ENCODE measurements at regions not wholly inside any gene's neighbourhood (a gene's known extent, or its start where the extent isn't known, plus 50 kb on each side); places are given as distances from the start of the nearest gene placed in this dataset.

DNA sequence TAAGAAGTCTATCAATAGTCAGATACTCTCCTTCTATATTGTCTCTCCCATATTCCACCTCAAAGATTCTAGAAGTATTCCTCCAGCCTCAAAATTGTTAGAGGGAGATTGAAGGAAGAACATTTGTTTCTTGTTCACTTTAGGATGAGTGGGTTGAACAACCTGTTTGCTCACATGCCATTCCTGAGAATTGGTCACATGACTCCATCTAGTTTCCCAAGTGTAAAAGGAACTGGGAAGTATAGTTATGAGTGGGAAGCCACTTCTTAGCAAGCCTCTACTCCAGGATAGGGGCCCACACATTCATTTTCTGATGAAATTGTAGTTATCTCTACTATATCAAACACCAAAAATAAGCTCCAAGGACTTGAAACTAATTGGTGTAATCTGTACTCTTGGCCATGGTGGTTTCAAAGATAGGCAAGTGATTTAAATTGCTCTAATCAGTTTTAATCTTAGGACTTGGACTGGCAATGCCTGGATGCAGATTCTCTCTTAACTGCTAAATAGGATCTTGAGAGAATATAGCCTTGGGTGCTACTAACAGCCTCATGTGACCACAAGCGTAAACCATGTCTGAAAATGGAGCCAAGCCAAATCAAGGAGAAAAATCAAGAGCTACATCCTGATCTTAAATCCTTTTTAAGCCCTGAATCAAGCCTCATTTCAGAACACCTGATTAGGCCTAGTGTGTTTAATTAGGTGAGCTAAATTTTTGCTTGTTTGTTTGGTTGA is 758.7 kb upstream of the MAN1A1 start:
- Histone ChIP-seq H3K4me3 (no peak overlapping the region), H3K9me3 (no peaks in the 10 kb centered on the region), H3K36me3 (no peaks in the 10 kb centered on the region), H3K4me1 (no peaks in the 10 kb centered on the region), H3K27ac (no peak overlapping the region), H3K27me3 (no peaks in the 10 kb centered on the region)
- TF ChIP-seq CTCF (IDR thresholded peaks at IDR 0.05): no peak
- WGBS, 2 donors: 96 to 98% methylated on average over 1 of the region's 1 CpG
- FAIRE-seq: no peak
- DNase-seq: no peak
- intact Hi-C loops (cut with DNase I): no loop called here
- no peak for ATAC-seq

- intact Hi-C loops (cut with DNase I): no loop called here
- Histone ChIP-seq H3K9me3 (no peaks in the 10 kb centered on the region), H3K36me3 (no peaks in the 10 kb centered on the region), H3K27me3 (no peaks in the 10 kb centered on the region), H3K27ac (no peak overlapping the region), H3K4me1 (no peaks in the 10 kb centered on the region), H3K4me3 (no peak overlapping the region)
- ATAC-seq (no peak), FAIRE-seq (no peak), DNase-seq (no peak)
- no peak for TF ChIP-seq CTCF (IDR thresholded peaks at IDR 0.05)
Observed at GRCh38 chr6:120103618-120104017, 754.1 kb upstream of the MAN1A1 start.

- intact Hi-C loops (cut with DNase I): no loop called here
- no peak overlapping the region for H3K27ac ChIP-seq
- no peak for ATAC-seq
- no peaks in the 10 kb centered on the region for H3K4me1 ChIP-seq
- DNase-seq: no peak
- H3K9me3 ChIP-seq: no peaks in the 10 kb centered on the region
- H3K27me3 ChIP-seq: no peaks in the 10 kb centered on the region
- no peaks in the 10 kb centered on the region for H3K36me3 ChIP-seq
- no peak for FAIRE-seq
- TF ChIP-seq CTCF (IDR thresholded peaks at IDR 0.05): no peak
- no peak overlapping the region for H3K4me3 ChIP-seq
- 81 to 86% methylated on average over 2 of the region's 2 CpGs for WGBS, 2 donors
Observed at GRCh38 chr6:120096696-120097260, 747.2 kb upstream of the MAN1A1 start.

GRCh38 chr6:120083186-120083585 is 733.6 kb upstream of the MAN1A1 start:
- Histone ChIP-seq H3K4me3 (no peak overlapping the region), H3K36me3 (no peaks in the 10 kb centered on the region), H3K27me3 (no peaks in the 10 kb centered on the region), H3K9me3 (no peaks in the 10 kb centered on the region), H3K27ac (no peak overlapping the region), H3K4me1 (no peaks in the 10 kb centered on the region)
- WGBS, 2 donors: 81 to 82% methylated on average over 5 of the region's 5 CpGs
- DNase-seq (no peak), FAIRE-seq (no peak), ATAC-seq (no peak)
- TF ChIP-seq CTCF (IDR thresholded peaks at IDR 0.05): no peak
- intact Hi-C loops (cut with DNase I): no loop called here

DNA sequence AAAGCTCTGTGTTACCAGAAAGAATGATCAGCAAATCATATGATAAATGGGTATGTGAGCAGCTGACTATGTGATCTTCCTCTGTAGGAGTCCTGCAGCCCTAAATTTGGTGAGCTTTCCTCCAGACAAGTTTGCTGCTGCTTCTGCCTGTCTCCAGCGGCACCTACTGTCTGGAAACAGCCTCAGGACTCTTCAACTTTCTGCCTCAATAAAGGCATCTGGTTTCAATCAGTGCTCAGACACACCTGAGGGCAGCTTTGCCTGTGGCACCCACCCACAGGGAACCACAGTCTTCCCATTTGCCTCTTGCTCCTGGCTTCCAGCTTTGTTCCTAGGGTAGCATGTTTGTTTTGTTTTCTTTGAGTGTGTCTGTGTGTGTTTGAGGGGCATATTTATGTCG is 727.9 kb upstream of the MAN1A1 start:
- H3K4me1 ChIP-seq: no peaks in the 10 kb centered on the region
- no peak for TF ChIP-seq CTCF (IDR thresholded peaks at IDR 0.05)
- no peak overlapping the region for H3K4me3 ChIP-seq
- ATAC-seq (no peak), FAIRE-seq (no peak), DNase-seq (no peak)
- H3K27me3 ChIP-seq: no peaks in the 10 kb centered on the region
- no peaks in the 10 kb centered on the region for H3K36me3 ChIP-seq
- 70 to 77% methylated on average over 2 of the region's 2 CpGs for WGBS, 2 donors
- no peak overlapping the region for H3K27ac ChIP-seq
- no peaks in the 10 kb centered on the region for H3K9me3 ChIP-seq
- intact Hi-C loops (cut with DNase I): no loop called here
